HG02759 (cell line): ENCODE measurements at regions not wholly inside any gene's neighbourhood (a gene's known extent, or its start where the extent isn't known, plus 50 kb on each side); places are given as distances from the start of the nearest gene placed in this dataset.
"Not testable (repeated sequence)": the region's sequence is repeated elsewhere in the genome, so short reads cannot be mapped to it uniquely, and the experiment has no call there.

Source experiments
- ATAC-seq: cut with Tn5 transposase; IDR thresholded peaks from one replicate; pipeline ENCODE4 v1.9.1; 2021; ENCODE audit warnings: mild to moderate bottlenecking, moderate library complexity; ENCODE audit not compliant: unreplicated experiment

DNA sequence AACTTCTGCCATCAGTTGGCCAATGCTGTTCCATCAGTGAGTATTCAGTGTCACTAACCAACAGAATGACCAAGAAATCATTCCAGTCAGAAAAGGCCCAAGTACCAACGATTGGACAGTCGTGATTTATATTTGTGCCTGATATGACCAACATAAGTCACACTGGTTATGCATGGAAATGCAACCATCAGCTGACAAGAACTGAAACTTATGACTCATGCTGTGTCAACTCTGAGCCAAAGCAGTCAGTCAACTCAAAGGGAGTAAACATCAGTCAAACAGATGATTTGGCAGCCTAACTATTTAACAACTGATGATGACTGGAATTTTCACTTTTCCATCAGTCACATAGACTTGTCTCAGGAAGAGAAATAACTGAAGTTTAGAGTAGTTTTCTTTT lies 142.4 kb downstream of the ANXA2 start:
- peak; percentile 92 for ATAC-seq

DNA sequence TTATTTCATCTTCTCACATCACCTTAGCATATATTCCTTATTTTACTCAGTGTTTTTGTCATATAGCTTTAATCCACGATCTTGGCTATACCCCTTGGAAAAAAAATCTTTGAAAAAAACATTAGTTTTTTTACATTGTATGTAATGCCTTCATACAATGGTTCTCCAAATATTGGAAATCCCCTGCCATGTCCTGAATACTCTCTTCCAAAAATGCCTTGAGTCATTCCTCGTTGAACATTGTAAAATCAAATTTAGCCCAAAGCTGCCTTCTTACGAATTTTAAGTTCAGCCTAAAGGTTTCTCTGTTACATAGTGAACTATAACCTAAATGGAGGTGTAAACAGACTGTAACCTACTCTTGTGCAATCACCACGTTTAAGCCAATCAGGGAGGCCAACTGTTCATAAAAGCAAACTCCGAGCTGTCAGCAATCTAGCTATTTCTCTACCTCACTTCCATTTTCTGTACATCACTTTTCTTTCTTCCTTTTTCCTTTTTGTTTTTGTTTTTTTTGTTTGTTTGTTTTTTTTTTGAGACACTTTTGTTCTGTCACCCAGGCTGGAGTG lies 140.1 kb downstream of the ANXA2 start:
- no peak for ATAC-seq

DNA sequence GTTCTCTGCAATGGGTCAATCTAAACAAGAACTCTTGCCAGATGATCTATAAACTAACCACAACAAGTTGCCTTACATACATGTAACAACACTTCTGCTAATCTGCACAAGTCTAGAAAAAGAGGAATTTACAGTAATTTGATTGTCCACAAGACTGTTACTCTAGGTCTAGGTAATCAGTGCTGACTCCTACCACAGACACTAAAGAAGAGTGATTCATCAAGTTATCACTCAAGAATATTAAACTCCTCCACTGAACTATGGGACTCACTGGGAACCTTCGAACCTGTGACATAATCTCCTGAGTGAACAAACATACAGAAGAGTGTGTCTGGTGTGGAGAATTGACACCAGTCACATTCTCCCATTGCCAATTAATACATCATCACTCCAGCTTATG lies 138.3 kb downstream of the ANXA2 start:
- no peak for ATAC-seq

DNA sequence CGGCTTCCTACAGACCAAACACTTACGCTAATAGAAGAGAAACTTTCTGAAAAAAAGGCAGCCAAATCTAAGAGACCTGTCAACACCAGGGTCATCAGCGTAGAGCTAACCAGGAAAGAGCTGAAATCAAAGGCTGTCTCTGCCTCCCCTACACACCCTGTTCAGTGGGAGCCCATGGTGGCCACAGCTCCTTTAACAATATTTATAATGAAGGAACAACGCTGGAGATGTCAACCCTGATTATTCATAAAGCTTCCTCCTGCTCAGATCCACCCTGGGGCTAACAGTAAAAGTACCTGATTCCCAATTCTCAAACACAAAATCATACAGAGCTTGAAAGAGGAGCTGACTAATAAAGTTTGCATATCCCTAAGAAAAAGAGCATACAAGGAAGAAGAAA lies 133.7 kb downstream of the ANXA2 start:
- no peak for ATAC-seq

DNA sequence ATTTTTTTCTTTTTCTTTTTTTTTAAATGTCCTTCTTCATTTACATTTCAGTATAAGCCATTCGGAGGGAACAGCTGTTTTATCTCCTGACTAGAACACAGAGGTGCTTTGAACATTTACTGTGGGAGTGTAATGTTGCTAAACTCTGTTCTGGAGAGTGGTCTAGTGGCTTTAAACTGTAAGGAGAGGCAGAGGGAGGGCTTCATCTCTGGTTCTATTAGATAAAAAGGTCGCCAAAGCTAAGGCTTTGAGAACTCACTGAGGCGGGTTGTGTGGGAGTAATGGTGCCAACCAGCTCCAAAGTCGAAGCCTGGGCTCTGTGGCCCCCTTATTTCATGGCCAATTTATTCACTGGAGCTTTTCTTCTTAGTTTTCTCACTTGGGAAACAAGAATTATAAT lies 133.2 kb downstream of the ANXA2 start:
- no peak for ATAC-seq

DNA sequence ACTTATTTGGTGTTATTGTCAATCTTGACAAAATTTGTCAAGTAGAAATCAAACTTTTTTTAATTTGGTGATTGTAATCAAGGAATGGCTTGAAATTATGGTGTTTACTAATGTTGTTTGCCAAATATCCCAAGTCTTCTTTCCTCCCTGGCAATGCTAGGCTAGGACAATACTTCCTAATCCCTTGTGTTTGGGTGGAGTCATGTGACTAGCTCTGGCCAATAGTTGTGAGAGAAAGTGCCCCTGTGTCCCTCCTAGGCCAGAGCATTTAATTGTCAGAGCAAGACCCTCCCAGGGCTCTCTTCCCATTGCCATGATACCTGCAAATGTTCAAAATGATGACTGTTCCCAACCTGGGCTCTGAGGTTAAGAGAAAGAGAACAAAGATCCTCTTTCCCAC lies 132.7 kb downstream of the ANXA2 start:
- no peak for ATAC-seq

DNA sequence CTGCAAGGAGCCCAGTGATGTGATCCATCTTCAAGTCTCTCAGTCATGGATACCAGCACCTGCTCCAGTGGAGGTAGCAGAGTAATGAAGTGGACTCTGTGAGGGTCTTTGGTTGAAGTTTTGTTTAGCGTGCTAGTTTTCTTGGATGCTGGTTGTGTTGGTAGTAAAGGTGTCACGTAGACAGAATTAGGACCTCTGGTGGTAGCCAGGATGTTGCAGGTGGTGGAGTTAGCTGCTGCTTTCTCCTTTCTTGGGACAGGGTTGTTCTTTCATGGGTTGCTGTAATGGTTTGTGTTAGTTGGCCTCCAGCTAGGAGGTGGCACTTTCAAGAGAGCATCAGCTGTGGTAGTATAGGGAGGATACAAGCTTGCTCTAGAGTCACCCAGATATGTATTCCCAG lies 125.2 kb downstream of the ANXA2 start:
- no peak for ATAC-seq

DNA sequence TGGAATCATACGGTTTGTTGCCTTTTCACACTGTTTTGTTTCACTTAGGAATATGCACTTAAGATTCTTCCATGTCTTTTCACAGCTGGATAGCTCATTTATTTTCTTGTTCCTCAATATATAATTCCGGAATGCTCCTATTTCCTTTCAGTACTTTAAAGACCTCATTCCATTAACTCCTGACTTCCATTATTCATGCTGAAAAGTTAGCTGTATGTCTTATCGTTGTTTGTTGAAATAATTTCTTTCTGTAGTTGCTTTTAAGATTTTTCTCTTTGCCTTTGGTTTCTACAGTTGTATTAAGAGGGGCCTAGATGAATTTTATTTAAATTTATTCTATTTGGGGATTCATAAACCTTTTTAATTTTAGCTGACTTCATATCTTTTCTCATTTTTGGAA lies 122.2 kb downstream of the ANXA2 start:
- no peak for ATAC-seq

DNA sequence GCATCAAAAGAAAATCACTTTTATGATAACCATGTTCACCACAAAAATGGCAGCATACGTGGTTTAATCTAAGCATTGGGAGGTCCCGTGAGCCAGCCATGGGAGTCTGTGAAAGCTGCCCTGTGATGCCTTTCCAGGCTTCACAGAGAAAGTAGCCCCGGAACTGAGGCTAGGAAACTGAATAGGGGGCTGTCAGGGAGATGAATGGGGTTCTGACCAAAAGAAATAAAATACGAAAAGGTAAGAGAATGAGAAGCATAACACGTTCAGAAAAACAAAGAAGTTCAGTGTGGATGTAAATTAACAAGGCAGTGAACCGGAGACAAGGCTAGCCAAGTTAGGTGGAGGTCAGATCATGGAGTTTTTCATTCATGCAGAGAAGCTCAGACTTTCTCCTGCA lies 118.9 kb downstream of the ANXA2 start:
- ATAC-seq: no peak

DNA sequence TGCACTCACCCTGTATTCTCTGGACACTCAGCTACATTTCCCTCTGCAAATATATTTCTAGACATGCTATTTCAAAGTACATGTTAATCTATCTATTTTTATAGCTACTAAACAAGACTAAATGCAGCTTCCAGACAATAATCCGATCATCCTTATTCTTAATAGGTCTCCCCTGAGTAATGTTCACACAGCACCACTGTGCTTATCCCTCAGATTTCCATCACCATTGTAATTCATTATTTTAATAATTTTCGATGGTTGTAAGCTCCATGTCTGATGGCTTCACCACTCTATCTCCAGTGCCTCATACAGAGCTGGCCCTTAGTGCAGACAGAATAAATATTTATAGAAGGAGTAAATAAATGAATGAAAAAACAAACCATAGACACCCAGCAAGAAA lies 117.5 kb downstream of the ANXA2 start:
- no peak for ATAC-seq

DNA sequence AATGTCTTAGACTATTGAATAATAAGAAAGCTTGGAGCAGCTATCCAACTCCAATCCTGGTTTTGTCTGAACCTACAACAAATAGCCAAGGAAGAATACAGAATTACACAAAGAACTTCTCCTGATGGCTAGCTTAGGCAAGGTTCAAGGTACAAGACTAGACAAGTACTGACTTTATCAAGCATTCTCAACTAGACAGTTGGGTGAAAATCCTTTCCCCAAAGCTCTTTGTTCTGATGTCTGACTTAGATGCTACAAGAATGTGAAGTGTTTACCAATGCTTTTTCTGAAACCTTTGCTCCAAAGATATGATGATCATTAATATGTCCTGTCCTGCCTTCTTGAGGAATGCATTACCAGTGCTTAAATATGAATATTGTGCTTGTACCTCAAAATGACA lies 113.8 kb downstream of the ANXA2 start:
- ATAC-seq: no peak

DNA sequence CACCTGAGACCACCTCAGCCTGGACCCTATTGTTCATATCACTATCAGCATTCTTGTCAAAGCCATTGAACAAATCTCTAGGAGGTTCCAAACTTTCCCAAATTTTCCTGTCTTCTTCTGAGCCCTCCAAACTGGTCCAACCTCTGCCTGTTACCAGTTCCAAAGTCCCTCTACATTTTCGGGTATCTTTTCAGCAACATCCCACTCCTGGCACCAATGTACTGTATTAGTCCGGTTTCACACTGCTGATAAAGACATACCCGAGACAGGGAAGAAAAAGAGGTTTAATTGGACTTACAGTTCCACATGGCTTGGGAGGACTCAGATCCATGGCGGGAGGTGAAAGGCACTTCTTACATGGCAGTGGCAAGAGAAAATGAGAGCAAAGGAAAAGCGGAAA lies 101.9 kb downstream of the ANXA2 start:
- ATAC-seq: not testable (repeated sequence)

DNA sequence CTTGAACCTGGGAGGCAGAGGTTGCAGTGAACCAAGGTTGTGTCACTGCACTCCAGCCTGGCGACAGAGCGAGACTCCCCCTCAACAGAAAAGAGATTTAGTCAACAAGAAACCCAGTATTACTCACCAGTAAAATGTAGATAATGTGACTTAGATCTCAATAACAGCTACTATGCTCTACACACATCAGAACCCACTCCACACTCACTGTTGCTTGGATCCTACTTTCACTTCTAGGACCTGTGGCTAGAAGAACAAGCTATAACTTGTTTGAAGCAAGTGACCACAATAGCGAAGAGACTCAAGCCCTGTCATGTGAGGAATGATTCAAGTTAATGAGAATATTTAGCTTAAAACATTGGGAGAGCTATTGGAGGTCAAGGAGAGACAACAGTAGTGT lies 100.7 kb downstream of the ANXA2 start:
- no peak for ATAC-seq
